ENCODE measurements at regions not wholly inside any gene's neighbourhood (a gene's known extent, or its start where the extent isn't known, plus 50 kb on each side); places are given as distances from the start of the nearest gene placed in this dataset.

- DNase-seq (ENCODE audit: low spot score) (no peak), FAIRE-seq (no peak)
Measured at GRCh38 chr22:47372596-47373385, 610.3 kb downstream of the TBC1D22A start.

DNA sequence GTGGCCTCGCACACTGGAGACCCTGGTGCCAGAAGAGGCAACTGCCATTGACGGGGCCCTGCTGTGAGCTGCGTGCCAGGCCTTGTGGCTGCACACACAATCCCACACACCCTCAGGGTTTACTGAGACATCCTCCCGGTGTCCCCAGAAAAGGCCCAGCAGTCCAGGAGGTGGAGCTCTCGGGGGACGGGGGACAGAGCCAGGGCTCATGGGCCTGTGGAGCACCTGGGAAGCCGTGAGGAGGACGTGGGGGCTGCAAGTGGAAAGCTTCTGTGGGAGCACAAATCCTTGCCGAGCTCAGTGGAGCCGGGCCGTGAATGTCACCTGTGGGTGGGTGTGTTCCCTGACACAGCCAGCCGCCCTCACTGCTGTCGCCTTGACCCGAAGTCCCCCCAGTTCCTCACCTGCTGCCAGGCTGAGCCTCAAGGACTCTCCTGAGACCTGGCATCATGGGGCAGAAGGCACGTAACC lies 609.7 kb downstream of the TBC1D22A start:
- no peak for FAIRE-seq

DNA sequence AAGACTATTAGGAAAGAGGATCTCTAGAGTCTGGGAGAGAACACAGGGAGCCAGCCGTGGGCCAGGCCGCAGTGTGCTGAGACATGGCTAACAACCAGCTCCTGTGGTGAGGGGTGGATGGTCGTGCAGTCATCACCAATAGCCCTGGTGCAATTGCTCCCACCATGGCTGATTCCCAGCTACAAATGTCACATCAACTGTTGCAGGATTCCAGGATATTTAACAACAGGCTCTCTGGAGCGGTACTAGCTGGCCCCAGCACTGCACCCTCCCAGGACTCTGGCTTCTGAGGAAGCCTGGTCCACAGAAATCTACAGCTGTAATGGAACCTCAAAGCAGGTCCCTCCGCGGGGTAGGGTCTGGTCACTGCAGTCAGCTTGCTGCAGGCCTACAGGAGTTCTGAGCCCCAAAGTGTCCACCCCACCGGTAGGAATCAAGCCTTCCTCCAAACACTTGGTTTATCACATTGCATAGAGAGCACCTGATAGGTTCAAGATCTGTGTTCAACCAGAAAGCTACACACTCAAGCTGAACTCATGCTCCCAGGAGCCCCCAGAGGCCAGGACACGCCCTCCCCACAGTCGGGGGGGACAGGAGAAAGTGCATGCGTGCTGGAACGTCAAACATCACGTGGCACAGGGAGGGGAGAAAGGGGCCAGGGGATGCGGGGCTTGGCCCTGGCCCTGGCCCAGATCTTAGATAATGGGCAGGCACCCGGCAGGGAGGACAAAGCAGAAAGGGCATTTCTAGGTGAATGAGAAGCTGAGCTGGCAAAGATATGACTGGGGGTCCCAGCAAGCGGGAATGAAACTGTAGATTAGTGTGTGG lies 609.0 kb downstream of the TBC1D22A start:
- DNase-seq (ENCODE audit: low spot score) (no peak), FAIRE-seq (no peak)

More for the DNA sequence above, 609.7 kb downstream of the TBC1D22A start:
- DNase-seq (ENCODE audit: low spot score) = no peak

DNA sequence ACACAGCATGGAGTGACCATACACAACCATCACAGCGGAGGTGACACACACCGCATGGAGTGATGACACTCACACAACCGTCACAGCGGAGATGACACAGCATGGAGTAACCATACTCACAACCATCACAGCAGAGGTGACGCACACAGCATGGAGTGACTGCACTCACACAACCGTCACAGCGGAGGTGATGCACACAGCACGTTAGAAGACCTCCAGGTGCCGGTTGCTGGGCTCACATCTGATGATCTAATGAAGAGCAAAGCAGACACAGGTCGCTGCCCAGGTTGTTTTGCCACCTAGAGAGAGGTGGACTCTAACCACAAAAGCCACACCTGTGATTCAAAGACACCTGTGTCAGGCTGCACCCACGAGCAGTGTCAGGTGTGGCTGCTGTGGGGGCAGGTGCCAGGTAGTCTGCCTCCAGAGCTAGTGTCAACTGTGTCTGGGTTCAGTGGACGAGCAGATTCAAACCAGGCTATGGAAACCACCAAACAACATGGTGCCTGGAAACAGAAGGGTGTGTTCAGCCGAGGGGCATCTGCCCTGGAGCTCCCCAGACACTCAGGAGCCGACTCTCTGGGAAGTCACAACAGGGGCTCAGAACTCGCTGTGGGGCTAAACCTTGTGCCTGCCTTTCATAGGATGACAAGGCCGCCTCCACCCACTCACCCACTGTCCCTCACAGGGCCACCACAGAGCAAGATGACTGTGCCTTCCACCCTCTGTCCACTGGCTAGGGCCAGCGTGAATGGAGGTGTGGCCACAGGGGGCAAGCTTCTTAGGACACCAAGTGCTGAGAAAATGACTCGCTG lies 608.2 kb downstream of the TBC1D22A start:
- FAIRE-seq = peak; percentile 42
- DNase-seq (ENCODE audit: low spot score) = no peak

DNA sequence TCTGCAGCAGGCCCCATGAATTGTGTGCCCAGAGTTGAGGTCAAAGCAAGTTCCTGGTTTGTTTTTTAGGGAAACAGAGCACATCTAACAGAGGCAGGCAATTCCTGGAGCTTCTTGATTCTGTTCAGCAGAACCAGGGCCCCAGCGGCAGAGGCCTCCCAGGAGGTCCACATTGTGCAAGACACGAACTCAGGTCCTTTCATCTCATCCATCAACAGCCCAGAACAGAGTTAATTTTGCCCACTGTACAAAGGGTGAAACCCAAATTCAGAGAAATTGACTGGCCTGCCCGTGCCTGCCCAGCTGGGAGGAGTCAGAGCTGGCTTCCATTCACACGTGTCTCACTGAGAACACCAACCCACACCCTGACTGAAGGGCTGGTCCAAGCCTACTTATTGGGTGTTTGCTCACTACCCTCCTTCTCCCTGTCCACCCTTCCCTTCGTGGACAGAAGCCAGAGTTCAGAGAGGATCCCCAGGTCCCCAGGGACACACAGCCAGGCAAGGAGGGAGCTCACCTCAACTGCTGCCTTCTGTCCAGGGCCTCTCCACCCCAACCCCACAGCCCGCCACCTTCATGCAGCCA lies 607.1 kb downstream of the TBC1D22A start:
- DNase-seq (ENCODE audit: low spot score) (no peak), FAIRE-seq (no peak)

DNA sequence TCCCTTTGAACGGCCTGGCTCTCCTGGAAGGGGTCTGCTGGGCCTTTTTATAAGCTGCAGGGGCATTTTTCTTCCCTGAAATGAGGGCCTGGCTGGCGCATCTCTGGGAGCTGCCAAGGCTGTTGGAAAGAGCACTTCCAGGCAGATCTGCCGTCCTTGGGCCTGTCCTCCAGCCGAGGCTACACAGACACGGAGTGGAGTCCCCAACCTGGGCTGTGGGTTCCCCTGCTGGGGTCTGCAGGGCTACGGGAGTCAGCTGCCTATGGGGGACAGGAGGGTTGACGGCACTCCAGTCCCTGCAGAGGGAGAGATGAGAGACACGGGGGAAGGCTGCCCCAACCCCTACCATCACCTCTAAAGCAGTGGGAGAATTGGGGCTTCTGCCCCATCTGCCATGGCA lies 606.6 kb downstream of the TBC1D22A start:
- no peak for DNase-seq (ENCODE audit: low spot score)
- FAIRE-seq = no peak

DNA sequence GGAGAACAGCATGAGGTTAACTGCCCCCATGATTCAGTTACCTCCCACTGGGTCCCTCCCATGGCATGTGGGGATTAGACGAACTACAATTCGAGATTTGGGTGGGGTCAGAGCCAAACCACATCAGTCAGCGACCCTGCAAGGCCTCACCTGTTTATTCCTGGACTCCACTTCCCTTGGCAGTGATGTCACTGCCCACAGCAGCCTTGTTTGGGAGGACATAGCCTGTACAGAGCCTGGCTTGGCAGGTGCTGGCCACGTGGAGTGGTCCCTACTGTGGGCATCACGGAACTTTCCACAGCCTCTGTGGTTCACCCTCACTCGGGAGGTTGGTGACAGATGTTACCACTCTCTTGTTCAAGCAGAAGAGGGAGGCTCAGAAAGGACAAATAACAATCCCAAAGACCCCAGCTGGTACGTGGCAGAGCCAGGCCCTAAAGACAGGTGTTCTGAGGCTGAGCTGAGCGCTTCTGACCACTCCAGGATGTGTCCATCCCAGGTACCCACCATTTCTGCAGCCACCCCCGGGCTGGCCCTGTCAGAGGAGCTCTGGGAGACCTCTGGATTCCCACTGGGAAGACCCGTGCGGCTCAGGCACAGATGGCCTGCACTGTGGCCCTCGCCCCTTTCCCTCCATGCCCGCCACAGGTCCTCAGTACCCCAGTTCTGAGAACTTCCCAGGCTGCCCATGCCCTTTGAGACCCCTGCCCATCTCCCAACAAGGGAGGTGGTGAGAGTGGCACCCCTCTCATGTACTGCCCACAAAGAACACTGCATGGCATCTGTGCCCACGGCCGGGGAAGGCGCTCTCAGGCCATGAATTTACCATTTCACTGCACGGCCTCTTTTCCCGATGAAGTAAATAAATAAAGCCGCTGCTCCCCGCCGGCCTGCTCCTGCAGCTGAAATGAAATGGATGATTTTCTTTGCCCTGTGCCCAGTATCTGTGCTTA lies 605.8 kb downstream of the TBC1D22A start:
- DNase-seq (ENCODE audit: low spot score) (no peak), FAIRE-seq (no peak)

DNA sequence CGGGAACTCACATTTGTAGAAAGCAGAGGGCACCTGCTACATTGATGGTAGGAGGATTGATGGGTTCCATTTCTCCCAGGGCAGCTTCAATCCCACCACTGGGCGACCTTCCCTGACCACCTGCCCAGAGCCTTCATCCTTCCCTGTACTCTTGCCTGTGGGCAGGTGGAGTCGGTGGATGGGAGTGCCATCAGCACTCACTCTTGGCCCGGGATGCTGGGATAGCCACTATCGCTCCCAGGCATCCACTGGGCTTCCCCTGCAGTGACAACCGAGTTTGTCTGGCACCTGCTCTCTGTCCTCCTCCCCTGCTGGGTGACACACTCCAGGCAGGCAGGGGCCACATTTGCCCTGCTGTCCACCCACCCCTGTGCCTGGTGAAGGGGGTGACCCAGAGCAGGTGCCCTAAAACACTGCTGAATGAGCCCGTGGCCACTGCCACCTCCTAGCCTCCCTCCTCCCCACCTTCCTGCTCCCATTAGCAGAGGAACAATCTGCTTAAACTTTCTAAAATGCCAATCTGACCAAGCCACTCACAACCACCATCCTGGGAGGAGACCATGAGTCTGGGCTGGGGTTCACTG lies 604.7 kb downstream of the TBC1D22A start:
- DNase-seq (ENCODE audit: low spot score) (no peak), FAIRE-seq (no peak)

- DNase-seq (ENCODE audit: low spot score) (no peak), FAIRE-seq (no peak)
Measured at GRCh38 chr22:47366026-47366767, 603.7 kb downstream of the TBC1D22A start.

DNA sequence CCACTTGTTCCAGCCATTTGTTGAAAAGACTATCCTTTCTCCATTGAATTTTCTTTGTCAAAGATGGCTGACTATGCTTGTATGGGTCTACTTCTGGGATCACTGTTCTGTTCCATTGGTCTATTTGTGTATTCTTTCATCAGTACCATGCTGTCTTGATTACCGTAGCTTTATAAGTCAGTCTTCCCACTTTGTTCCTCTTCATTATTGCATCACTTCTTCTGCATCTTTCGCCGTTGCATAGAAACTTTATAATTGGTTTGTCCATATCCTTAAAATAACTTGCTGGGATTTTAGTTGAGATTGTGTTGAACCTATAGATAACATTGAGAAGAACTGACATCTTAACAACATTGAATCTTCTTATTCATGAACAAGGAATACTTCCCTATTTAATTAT lies 598.8 kb downstream of the TBC1D22A start:
- DNase-seq (ENCODE audit: low spot score) (no peak), FAIRE-seq (no peak)

GRCh38 chr22:47357493-47357892 lies 595.0 kb downstream of the TBC1D22A start:
- DNase-seq (ENCODE audit: low spot score) (no peak), FAIRE-seq (no peak)

DNA sequence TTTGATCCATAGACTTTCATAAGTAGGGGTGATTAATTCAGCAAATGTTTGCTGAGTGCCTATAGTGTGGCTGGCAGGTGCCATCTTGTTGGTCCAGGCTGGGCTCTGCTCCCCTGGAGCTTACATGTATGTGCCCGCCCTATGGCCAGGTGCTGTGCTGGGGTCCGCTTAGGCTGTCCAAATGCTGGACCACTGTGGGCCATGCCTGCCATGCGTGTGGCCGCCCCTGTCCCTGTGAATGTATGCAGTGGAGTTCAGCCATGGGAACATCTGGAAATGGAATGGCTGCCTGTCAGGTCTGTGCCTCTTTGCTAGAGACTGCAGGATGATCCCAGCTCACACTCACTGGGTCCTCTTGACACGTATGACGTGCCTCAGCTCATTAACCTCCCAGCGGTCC lies 594.6 kb downstream of the TBC1D22A start:
- DNase-seq (ENCODE audit: low spot score) (no peak), FAIRE-seq (no peak)

DNA sequence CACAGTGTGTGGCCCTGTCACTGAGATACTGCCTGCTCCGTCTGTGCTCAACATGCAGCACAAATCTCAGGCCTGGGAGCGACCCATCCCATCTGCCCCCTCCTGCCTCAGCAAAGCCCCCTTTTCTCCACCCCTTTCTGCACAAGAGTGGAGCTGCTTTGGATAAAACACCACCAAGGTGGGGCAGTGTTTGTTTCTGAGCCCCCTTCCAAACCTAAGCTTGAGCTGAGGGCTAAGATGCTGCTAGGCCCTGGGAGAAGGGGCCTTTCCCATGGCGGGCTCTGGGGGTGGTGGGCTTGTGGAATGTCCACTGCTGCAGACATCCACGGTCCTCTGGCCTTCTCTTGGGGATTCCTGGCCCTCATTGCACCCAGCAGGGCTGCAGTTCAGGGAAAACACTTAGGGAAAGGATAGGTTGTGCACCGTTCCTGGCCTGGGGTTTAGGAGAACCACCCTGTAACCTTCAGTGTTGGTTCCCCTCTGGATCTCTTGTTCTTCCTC lies 594.1 kb downstream of the TBC1D22A start:
- DNase-seq (ENCODE audit: low spot score) (no peak), FAIRE-seq (no peak)

- FAIRE-seq (no peak), DNase-seq (ENCODE audit: low spot score) (no peak)
Measured at GRCh38 chr22:47355776-47356510, 593.5 kb downstream of the TBC1D22A start.

GRCh38 chr22:47355388-47355725 lies 592.9 kb downstream of the TBC1D22A start:
- FAIRE-seq (no peak), DNase-seq (ENCODE audit: low spot score) (no peak)

DNA sequence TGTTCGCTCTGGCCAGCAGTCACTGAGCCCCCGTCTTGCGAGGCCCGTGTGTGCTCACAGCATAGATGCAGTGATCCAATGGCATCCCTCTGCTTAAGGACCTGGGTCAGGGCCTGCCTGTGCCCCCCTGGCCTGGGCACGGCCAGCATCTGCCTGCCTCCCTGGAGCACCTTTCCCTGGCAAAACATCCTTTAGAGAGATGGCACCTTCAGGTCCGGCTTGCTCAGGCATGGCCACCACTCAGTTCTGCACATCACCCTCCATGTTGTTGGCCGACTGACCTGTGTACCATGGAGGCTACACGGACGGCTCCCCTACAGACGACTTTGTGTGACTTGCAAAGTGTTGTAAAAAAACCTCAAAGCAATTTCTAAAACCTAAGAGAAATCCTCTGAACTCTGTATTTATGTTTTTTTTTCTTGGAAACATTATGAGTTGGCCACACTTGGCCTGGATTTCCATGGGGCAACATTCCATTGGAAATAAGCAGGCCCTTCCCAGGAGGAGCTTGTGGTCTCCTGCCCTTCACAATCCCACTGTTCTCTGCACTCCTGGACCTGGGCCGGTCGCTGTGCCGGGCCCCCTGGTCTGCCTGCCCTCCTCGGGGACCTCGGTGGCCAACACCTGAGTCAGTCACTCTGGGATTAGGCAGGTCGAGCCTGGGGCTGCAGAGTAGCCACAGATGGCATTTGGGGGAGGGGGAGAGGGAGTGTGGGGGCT lies 592.4 kb downstream of the TBC1D22A start:
- DNase-seq (ENCODE audit: low spot score) = no peak
- FAIRE-seq = no peak

DNA sequence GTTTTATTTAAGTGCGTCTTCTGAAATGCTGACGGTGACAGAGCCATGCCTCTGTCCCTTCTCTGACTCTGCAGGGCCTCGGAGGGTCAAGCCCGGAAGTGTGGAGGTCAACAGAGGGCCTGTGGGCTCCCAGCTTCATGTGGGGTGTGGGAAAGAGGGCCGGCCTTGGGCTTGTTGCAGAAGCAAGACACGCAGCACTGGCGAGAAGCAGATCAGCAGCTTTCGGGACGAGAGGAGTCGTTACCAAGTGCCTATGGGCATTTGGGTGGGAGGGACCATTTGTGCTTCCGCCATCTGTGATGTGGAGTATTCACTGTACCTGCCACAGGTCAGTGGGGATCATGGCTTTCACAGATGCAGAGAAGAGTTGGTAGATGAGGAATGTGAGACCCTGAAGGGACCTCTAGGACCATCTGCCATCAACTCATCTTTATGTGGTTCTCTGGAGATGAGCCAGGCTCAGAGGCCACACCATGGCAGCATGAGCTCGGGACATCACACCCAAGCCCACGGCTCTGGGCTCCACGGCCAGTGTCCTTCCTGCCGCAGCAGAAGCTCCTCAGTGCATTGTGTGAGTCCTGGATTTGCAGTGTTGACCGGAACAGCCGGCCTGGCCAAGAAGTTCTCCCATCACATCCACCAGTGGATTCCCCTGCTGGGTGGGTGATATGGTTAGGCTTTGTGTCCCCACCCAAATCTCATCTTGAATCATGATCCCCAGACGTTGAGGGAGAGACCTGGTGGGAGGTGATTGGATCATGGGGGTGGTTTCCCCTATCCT lies 590.7 kb downstream of the TBC1D22A start:
- FAIRE-seq = no peak
- no peak for DNase-seq (ENCODE audit: low spot score)
